H1 (cell line): ENCODE measurements at regions not wholly inside any gene's neighbourhood (a gene's known extent, or its start where the extent isn't known, plus 50 kb on each side); places are given as distances from the start of the nearest gene placed in this dataset.

Experiments
- CHD7 ChIP-seq: fragments of 300-600 bp; sonication (generic); IDR thresholded peaks from 2 replicates; pipeline ENCODE4 v1.7.1; 2012; ENCODE audit warnings: low read length, moderate library complexity, mild to moderate bottlenecking, inconsistent platforms; ENCODE audit not compliant: insufficient replicate concordance
- SIX5 ChIP-seq: IDR thresholded peaks from 2 replicates; pipeline ENCODE4 v1.6.1; 2011; ENCODE audit warnings: mild to moderate bottlenecking, low read depth, low read length

- TF ChIP-seq CHD7 (no peak), SIX5 (no peak)
These were observed 302.7 kb downstream of the RPS24 start (continued) for GRCh38 chr10:78336402-78336791.
